Stimulated activated CD8-positive, alpha-beta memory T cell treated with anti-CD3 and anti-CD28 coated beads, Interleukin-15, amount 100 ng/mL, for 48 hours (primary cell): ENCODE measurements at regions not wholly inside any gene's neighbourhood (a gene's known extent, or its start where the extent isn't known, plus 50 kb on each side); places are given as distances from the start of the nearest gene placed in this dataset.
"Not testable (repeated sequence)": the region's sequence is repeated elsewhere in the genome, so short reads cannot be mapped to it uniquely, and the experiment has no call there.

Experiments used
- DNase-seq, 2 donors: peaks; one replicate each; pipeline ENCODE4 v3.0.0-alpha.2; 2020; ENCODE audit warnings: low read depth in 2 of 2

- no peak for DNase-seq
Observed at GRCh38 chr2:220341014-220341413, 713.6 kb downstream of the SLC4A3 start.

- no peak for DNase-seq
Observed at GRCh38 chr2:220346919-220347318, 719.5 kb downstream of the SLC4A3 start.

GRCh38 chr2:220347626-220348025, 720.2 kb downstream of the SLC4A3 start:
- no peak for DNase-seq

GRCh38 chr2:220348206-220348605, 720.8 kb downstream of the SLC4A3 start:
- DNase-seq: no peak

- no peak for DNase-seq
Observed at GRCh38 chr2:220353897-220354296, 726.5 kb downstream of the SLC4A3 start.

GRCh38 chr2:220356076-220356475, 728.6 kb downstream of the SLC4A3 start:
- DNase-seq: no peak

GRCh38 chr2:220365023-220365422, 737.6 kb downstream of the SLC4A3 start:
- DNase-seq: no peak

- DNase-seq: no peak
Observed at GRCh38 chr2:220366765-220367164, 739.3 kb downstream of the SLC4A3 start.

- no peak for DNase-seq
Observed at GRCh38 chr2:220370764-220371163, 743.3 kb downstream of the SLC4A3 start.

GRCh38 chr2:220371211-220371610, 743.8 kb downstream of the SLC4A3 start:
- DNase-seq: no peak

GRCh38 chr2:220373878-220374277, 746.4 kb downstream of the SLC4A3 start:
- DNase-seq: no peak

- DNase-seq: no peak
Observed at GRCh38 chr2:220374282-220374681, 746.9 kb downstream of the SLC4A3 start.

GRCh38 chr2:220377482-220378155, 750.2 kb downstream of the SLC4A3 start:
- no peak for DNase-seq

- DNase-seq: not testable (repeated sequence)
Observed at GRCh38 chr2:220387758-220388157, 760.3 kb downstream of the SLC4A3 start.

- no peak for DNase-seq
Observed at GRCh38 chr2:220393711-220394110, 766.3 kb downstream of the SLC4A3 start.

GRCh38 chr2:220394433-220394832, 767.0 kb downstream of the SLC4A3 start:
- DNase-seq: no peak

- DNase-seq: no peak
Observed at GRCh38 chr2:220396287-220396686, 768.9 kb downstream of the SLC4A3 start.

GRCh38 chr2:220410296-220410695, 782.9 kb downstream of the SLC4A3 start:
- DNase-seq: no peak

GRCh38 chr2:220417503-220417902, 790.1 kb downstream of the SLC4A3 start:
- no peak for DNase-seq

- no peak for DNase-seq
Observed at GRCh38 chr2:220419647-220420046, 792.2 kb downstream of the SLC4A3 start.

GRCh38 chr2:220420820-220421219, 793.4 kb downstream of the SLC4A3 start:
- DNase-seq: no peak

- no peak for DNase-seq
Observed at GRCh38 chr2:220422676-220423075, 795.2 kb downstream of the SLC4A3 start.

- DNase-seq: no peak
Observed at GRCh38 chr2:220424561-220424960, 797.1 kb downstream of the SLC4A3 start.

GRCh38 chr2:220432645-220433044, 805.2 kb downstream of the SLC4A3 start:
- no peak for DNase-seq
